ENCODE measurements at regions not wholly inside any gene's neighbourhood (a gene's known extent, or its start where the extent isn't known, plus 50 kb on each side); places are given as distances from the start of the nearest gene placed in this dataset.

- TF ChIP-seq ZNF462 (CRISPR knock-in tag; IDR thresholded peaks at IDR 0.05) = no peak
- no peak for TF ChIP-seq REST (IDR thresholded peaks at IDR 0.05; ENCODE audit: unreplicated experiment)
Measured at GRCh38 chr1:224505454-224506093, 71.0 kb upstream of the WDR26 start (continued).

- Histone ChIP-seq H3K27me3 (ENCODE audit: insufficient read depth) (no peaks in the 10 kb centered on the region), H3K4me3 (no peak overlapping the region), H3F3A (replicated peaks; ENCODE audit: low read depth) (peaks cover 22% of the 10 kb centered on the region; the same call in 1 of the 2 replicates), H4K20me1 (replicated peaks; ENCODE audit: insufficient read depth) (no peaks in the 10 kb centered on the region), H3K79me2 (replicated peaks; ENCODE audit: insufficient read depth) (no peaks in the 10 kb centered on the region), H3K4me2 (no peak overlapping the region), H3K36me3 (ENCODE audit: insufficient read depth) (no peaks in the 10 kb centered on the region), H3K4me1 (ENCODE audit: insufficient read depth) (peaks cover 41% of the 10 kb centered on the region), H3K9me2 (ENCODE audit: insufficient read depth) (no peaks in the 10 kb centered on the region), H3K27ac (ENCODE audit: low read depth) (peak overlapping the region; percentile 13; the same call in 1 of the 2 replicates), H2AFZ (peak overlapping the region; percentile 70; the same call in 1 of the 2 replicates)
- Mint-ChIP-seq H3K4me1 (peaks cover 52% of the 10 kb centered on the region), H3K36me3 (ENCODE audit: low read depth) (no peaks in the 10 kb centered on the region), H3K9me3 (no peaks in the 10 kb centered on the region), H3K4me3 (no peak overlapping the region), H3K27ac (peak overlapping the region; percentile 82), H3K27me3 (ENCODE audit: insufficient read depth, low read depth, poor library complexity) (peaks cover 16% of the 10 kb centered on the region)
- TF ChIP-seq ETS1 (IDR thresholded peaks at IDR 0.05) = no peak
- no peak for TF ChIP-seq JUNB (IDR thresholded peaks at IDR 0.05; ENCODE audit: unreplicated experiment)
- TF ChIP-seq STAT1 (IDR thresholded peaks at IDR 0.05; ENCODE audit: unreplicated experiment) = no peak
- no peak for TF ChIP-seq CTCF (conservative IDR thresholded peaks at IDR 0.05; ENCODE audit: low read depth in 2 of 2)
- ATAC-seq (no peak), DNase-seq (ENCODE audit: low spot score) (no peak)
Measured at GRCh38 chr1:224506141-224506814, 71.7 kb upstream of the WDR26 start.
